ENCODE measurements at regions not wholly inside any gene's neighbourhood (a gene's known extent, or its start where the extent isn't known, plus 50 kb on each side); places are given as distances from the start of the nearest gene placed in this dataset.

DNA sequence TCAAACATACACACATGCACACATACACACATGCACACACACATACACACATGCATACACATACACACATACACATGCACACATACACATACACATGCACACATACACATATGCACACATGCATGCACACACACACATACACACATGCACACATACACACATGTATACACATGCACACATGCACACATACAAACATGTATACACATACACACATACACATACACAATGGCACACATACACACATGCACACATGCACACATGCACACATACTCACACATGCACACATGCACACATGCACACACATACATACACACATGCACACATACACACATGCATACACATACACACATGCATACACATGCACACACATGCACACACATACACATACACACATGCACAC, 137.2 kb downstream of the ACKR3 start:
- CTCF ChIA-PET: no interaction called here

More for the DNA sequence above, 137.2 kb downstream of the ACKR3 start:
- H2AFZ ChIP-seq (ENCODE audit: low read depth): no peak overlapping the region
- no peaks in the 10 kb centered on the region for H3F3A ChIP-seq (replicated peaks; ENCODE audit: insufficient read depth)
- no peak overlapping the region for H3K27ac ChIP-seq (ENCODE audit: low read depth in 2 of 2, low read length in 1 of 2)
- no peaks in the 10 kb centered on the region for H3K36me3 ChIP-seq (replicated peaks in 1 of 2; ENCODE audit: control insufficient read depth in 1 of 2, insufficient read depth in 2 of 2, low read length in 1 of 2)
- H4K20me1 ChIP-seq (ENCODE audit: insufficient read depth): no peaks in the 10 kb centered on the region
- no peak overlapping the region for H3K4me3 ChIP-seq (ENCODE audit: low read depth in 2 of 2, low read length in 1 of 2)
- no peak overlapping the region for H3K9ac ChIP-seq
- H3K9me3 ChIP-seq: no peaks in the 10 kb centered on the region
- POLR2A ChIA-PET: no interaction called here
- TF ChIP-seq REST (IDR thresholded peaks at IDR 0.05; ENCODE audit: low read depth, low read length) (no peak), EP300 (IDR thresholded peaks at IDR 0.05; ENCODE audit: borderline replicate concordance in 1 of 2, low read depth in 1 of 2, low read length in 1 of 2) (no peak), SIN3A (IDR thresholded peaks at IDR 0.05; ENCODE audit: borderline replicate concordance, low read depth, low read length) (no peak), TCF12 (IDR thresholded peaks at IDR 0.05) (no peak), IRF3 (IDR thresholded peaks at IDR 0.05; ENCODE audit: low read depth, low read length) (no peak), SMC3 (IDR thresholded peaks at IDR 0.05; ENCODE audit: low read depth, low read length) (no peak), JUND (IDR thresholded peaks at IDR 0.05) (no peak), TAF1 (IDR thresholded peaks at IDR 0.05; ENCODE audit: borderline replicate concordance, low read depth, low read length) (no peak), PBX3 (IDR thresholded peaks at IDR 0.05) (no peak), POLR2AphosphoS5 (IDR thresholded peaks at IDR 0.05; ENCODE audit: low read depth, low read length) (no peak), GATA2 (CRISPR knock-in tag; IDR thresholded peaks at IDR 0.05) (no peak), RCOR1 (IDR thresholded peaks at IDR 0.05; ENCODE audit: low read length) (no peak), GABPA (IDR thresholded peaks at IDR 0.05; ENCODE audit: low read depth) (no peak), TEAD4 (IDR thresholded peaks at IDR 0.05; ENCODE audit: borderline replicate concordance, insufficient read depth) (no peak), ZBTB33 (IDR thresholded peaks at IDR 0.05; ENCODE audit: borderline replicate concordance, low read depth) (no peak), FOXJ3 (CRISPR knock-in tag; IDR thresholded peaks at IDR 0.05) (no peak), FOXM1 (IDR thresholded peaks at IDR 0.05; ENCODE audit: low read depth) (no peak), MEF2A (IDR thresholded peaks at IDR 0.05; ENCODE audit: borderline replicate concordance, low read depth) (no peak), RXRA (IDR thresholded peaks at IDR 0.05; ENCODE audit: borderline replicate concordance, low read depth) (no peak)
- DNase-seq: no peak
- no peak overlapping the region for H3K4me2 ChIP-seq
- no peaks in the 10 kb centered on the region for H3K9me2 ChIP-seq
- no peaks in the 10 kb centered on the region for H3K4me1 ChIP-seq (ENCODE audit: control insufficient read depth in 1 of 2, insufficient read depth in 2 of 2, low read depth in 1 of 2, low read length in 1 of 2)
- H3K27me3 ChIP-seq (ENCODE audit: insufficient read depth): no peaks in the 10 kb centered on the region
- H3K79me2 ChIP-seq (ENCODE audit: insufficient read depth): no peaks in the 10 kb centered on the region
